ENCODE measurements at regions not wholly inside any gene's neighbourhood (a gene's known extent, or its start where the extent isn't known, plus 50 kb on each side); places are given as distances from the start of the nearest gene placed in this dataset.
"Not testable (repeated sequence)": the region's sequence is repeated elsewhere in the genome, so short reads cannot be mapped to it uniquely, and the experiment has no call there.

DNA sequence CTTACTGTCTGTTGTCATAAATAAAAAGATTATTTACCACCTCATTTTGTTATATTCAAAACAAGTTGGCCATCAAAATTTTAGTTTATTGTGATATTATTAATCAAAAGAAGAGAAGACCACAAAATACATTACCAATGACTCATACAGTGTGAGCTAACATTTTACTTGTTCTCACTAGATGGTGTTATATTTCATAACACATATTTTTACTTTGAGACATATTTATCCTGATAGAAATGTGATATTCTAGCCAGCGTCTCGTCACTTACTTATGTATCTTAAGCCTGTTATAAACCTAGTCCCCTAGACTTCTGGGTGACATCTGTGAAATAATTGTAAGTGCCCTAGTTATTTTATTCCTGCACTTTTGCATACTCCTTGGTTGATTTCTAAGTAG, 263.2 kb downstream of the CDH7 start:
- Histone ChIP-seq H3K79me2 (ENCODE audit: low read length) (no peaks in the 10 kb centered on the region), H3K4me3 (ENCODE audit: low read length) (no peak overlapping the region), H2AFZ (ENCODE audit: low read depth, low read length) (no peak overlapping the region), H3K9me3 (ENCODE audit: insufficient read depth, low read length) (peaks cover 6% of the 10 kb centered on the region; the same call in 1 of the 2 replicates), H3K27ac (ENCODE audit: low read length) (no peak overlapping the region), H3K36me3 (replicated peaks; ENCODE audit: low read depth, low read length) (peaks cover 2% of the 10 kb centered on the region), H4K20me1 (ENCODE audit: insufficient read depth, low read length) (no peaks in the 10 kb centered on the region), H3K4me1 (ENCODE audit: low read length) (no peaks in the 10 kb centered on the region), H3K4me2 (ENCODE audit: low read length) (no peak overlapping the region), H3K27me3 (ENCODE audit: low read depth, low read length) (no peaks in the 10 kb centered on the region), H3K9ac (ENCODE audit: low read length) (no peak overlapping the region)
- TF ChIP-seq EZH2phosphoT487 (IDR thresholded peaks at IDR 0.05; ENCODE audit: low read depth) (no peak), CTCF (IDR thresholded peaks at IDR 0.05; ENCODE audit: low read depth, low read length) (no peak)

GRCh38 chr18:66011916-66012315, 261.1 kb downstream of the CDH7 start:
- Histone ChIP-seq H3K27ac (ENCODE audit: low read length) (no peak overlapping the region), H3K4me3 (ENCODE audit: low read length) (no peak overlapping the region), H3K9me3 (ENCODE audit: insufficient read depth, low read length) (peaks cover 6% of the 10 kb centered on the region; the same call in 1 of the 2 replicates), H3K4me1 (ENCODE audit: low read length) (no peaks in the 10 kb centered on the region), H3K27me3 (ENCODE audit: low read depth, low read length) (no peaks in the 10 kb centered on the region), H3K9ac (ENCODE audit: low read length) (no peak overlapping the region), H4K20me1 (ENCODE audit: insufficient read depth, low read length) (no peaks in the 10 kb centered on the region), H2AFZ (ENCODE audit: low read depth, low read length) (no peak overlapping the region), H3K36me3 (replicated peaks; ENCODE audit: low read depth, low read length) (peaks cover 2% of the 10 kb centered on the region), H3K4me2 (ENCODE audit: low read length) (no peak overlapping the region), H3K79me2 (ENCODE audit: low read length) (no peaks in the 10 kb centered on the region)
- TF ChIP-seq CTCF (IDR thresholded peaks at IDR 0.05; ENCODE audit: low read depth, low read length) (no peak), EZH2phosphoT487 (IDR thresholded peaks at IDR 0.05; ENCODE audit: low read depth) (no peak)

DNA sequence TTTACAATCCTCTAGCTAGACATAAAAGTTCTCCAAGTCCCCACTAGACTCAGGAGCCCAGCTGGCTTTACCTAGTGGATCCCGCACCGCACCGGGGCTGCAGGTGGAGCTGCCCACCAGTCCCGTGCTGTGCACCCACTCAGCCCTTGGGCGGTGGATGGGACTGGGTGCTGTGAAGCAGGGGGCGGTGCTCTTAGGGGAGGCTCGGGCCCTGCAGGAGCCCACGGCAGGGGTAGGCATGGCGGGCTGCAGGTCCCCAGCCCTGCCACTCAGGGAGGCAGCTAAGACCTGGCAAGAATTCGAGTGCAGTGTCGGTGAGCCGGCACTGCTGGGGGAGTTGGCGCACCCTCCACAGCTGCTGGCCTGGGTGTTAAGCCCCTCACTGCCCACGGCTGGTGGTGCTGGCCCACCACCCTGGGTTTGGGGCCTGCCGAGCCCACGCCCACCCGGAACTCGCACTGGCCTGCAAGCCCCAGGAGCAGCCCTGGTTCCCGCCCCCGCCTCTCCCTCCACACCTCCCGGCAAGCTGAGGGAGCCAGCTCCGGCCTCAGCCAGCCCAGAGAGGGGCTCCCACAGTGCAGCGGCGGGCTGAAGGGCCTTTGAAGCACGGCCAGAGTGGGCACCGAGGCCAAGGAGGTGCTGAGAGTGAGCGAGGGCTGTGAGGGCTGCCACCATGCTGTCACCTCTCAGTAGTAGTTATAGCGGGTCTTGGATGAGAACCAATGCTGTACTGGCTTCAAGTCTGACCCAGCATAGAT, 255.2 kb downstream of the CDH7 start:
- H3K36me3 ChIP-seq (replicated peaks; ENCODE audit: low read depth, low read length) = no peaks in the 10 kb centered on the region
- no peaks in the 10 kb centered on the region for H3K27me3 ChIP-seq (ENCODE audit: low read depth, low read length)
- H3K79me2 ChIP-seq (ENCODE audit: low read length) = no peaks in the 10 kb centered on the region
- no peak overlapping the region for H3K9ac ChIP-seq (ENCODE audit: low read length)
- H3K9me3 ChIP-seq (ENCODE audit: insufficient read depth, low read length) = 0 out of 2 replicates have a peak, but pooled peaks cover 6% of the 10 kb centered on the region
- no peak for TF ChIP-seq EZH2phosphoT487 (IDR thresholded peaks at IDR 0.05; ENCODE audit: low read depth)
- no peak overlapping the region for H3K4me3 ChIP-seq (ENCODE audit: low read length)
- H2AFZ ChIP-seq (ENCODE audit: low read depth, low read length) = no peak overlapping the region
- H3K4me1 ChIP-seq (ENCODE audit: low read length) = no peaks in the 10 kb centered on the region
- H3K4me2 ChIP-seq (ENCODE audit: low read length) = no peak overlapping the region
- no peak overlapping the region for H3K27ac ChIP-seq (ENCODE audit: low read length)
- H4K20me1 ChIP-seq (ENCODE audit: insufficient read depth, low read length) = no peaks in the 10 kb centered on the region

DNA sequence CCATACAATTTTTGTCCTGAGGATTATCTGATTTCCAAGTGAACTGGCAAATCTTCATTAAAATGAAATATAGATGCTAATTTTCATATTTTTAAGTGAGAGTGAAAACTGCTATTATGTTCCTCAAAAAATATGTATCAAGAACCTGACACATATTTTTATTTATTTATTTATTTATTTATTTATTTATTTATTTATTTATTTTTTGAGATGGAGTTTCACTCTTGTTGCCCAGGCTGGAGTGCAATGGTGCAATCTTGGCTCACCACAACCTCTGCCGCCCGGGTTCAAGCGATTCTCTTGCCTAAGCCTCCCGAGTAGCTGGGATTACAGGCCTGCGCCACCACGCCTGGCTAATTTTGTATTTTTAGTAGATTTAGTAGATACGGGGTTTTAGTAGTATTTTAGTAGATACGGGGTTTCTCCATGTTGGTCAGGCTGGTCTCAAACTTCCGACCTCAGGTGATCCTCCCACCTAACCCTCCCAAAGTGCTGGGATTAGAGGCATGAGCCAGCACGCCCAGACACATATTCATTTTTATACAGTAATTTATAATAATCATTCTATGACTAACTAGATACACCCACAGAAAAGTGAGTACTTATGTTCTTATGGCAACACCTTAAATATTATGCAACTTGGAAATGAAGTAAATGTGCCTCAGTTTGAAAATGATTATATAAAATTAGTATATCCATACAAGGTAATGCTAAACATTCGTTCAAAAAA, 248.3 kb downstream of the CDH7 start:
- H3K4me3 ChIP-seq (ENCODE audit: low read length); H3K9me3 ChIP-seq (ENCODE audit: insufficient read depth, low read length); H4K20me1 ChIP-seq (ENCODE audit: insufficient read depth, low read length); H3K4me1 ChIP-seq (ENCODE audit: low read length); H3K27ac ChIP-seq (ENCODE audit: low read length); H3K27me3 ChIP-seq (ENCODE audit: low read depth, low read length); H2AFZ ChIP-seq (ENCODE audit: low read depth, low read length); H3K79me2 ChIP-seq (ENCODE audit: low read length); H3K36me3 ChIP-seq (replicated peaks; ENCODE audit: low read depth, low read length); H3K9ac ChIP-seq (ENCODE audit: low read length); H3K4me2 ChIP-seq (ENCODE audit: low read length): not testable (repeated sequence)

- Histone ChIP-seq H3K27me3 (ENCODE audit: low read depth, low read length) (no peaks in the 10 kb centered on the region), H3K79me2 (ENCODE audit: low read length) (no peaks in the 10 kb centered on the region), H3K4me3 (ENCODE audit: low read length) (no peak overlapping the region), H3K4me1 (ENCODE audit: low read length) (peaks cover 32% of the 10 kb centered on the region), H3K36me3 (replicated peaks; ENCODE audit: low read depth, low read length) (peaks cover 5% of the 10 kb centered on the region), H3K4me2 (ENCODE audit: low read length) (no peak overlapping the region), H2AFZ (ENCODE audit: low read depth, low read length) (no peak overlapping the region), H3K9me3 (ENCODE audit: insufficient read depth, low read length) (peaks cover 6% of the 10 kb centered on the region; the same call in 1 of the 2 replicates), H3K27ac (ENCODE audit: low read length) (no peak overlapping the region), H4K20me1 (ENCODE audit: insufficient read depth, low read length) (no peaks in the 10 kb centered on the region), H3K9ac (ENCODE audit: low read length) (no peak overlapping the region)
- TF ChIP-seq EZH2phosphoT487 (IDR thresholded peaks at IDR 0.05; ENCODE audit: low read depth) (no peak), CTCF (IDR thresholded peaks at IDR 0.05; ENCODE audit: low read depth, low read length) (no peak)
These were observed 244.4 kb downstream of the CDH7 start for GRCh38 chr18:65995206-65995605.

Data from OCI-LY3 (cell line).